ENCODE measurements at regions not wholly inside any gene's neighbourhood (a gene's known extent, or its start where the extent isn't known, plus 50 kb on each side); places are given as distances from the start of the nearest gene placed in this dataset.

GRCh38 chr12:77299001-77299400 lies 233.6 kb upstream of the E2F7 start:
- no peak for DNase-seq (ENCODE audit: low spot score)

GRCh38 chr12:77294016-77294415 lies 228.6 kb upstream of the E2F7 start:
- DNase-seq (ENCODE audit: low spot score) = no peak

GRCh38 chr12:77274926-77275325 lies 209.6 kb upstream of the E2F7 start:
- no peak for DNase-seq (ENCODE audit: low spot score)

GRCh38 chr12:77273898-77274297 lies 208.5 kb upstream of the E2F7 start:
- no peak for DNase-seq (ENCODE audit: low spot score)

- DNase-seq (ENCODE audit: low spot score) = no peak
These were observed 191.6 kb upstream of the E2F7 start for GRCh38 chr12:77256956-77257355.

- DNase-seq (ENCODE audit: low spot score) = no peak
These were observed 188.0 kb upstream of the E2F7 start for GRCh38 chr12:77253321-77253720.

- no peak for DNase-seq (ENCODE audit: low spot score)
These were observed 186.4 kb upstream of the E2F7 start for GRCh38 chr12:77251799-77252198.

GRCh38 chr12:77249892-77250291 lies 184.5 kb upstream of the E2F7 start:
- no peak for DNase-seq (ENCODE audit: low spot score)

GRCh38 chr12:77248036-77248435 lies 182.7 kb upstream of the E2F7 start:
- no peak for DNase-seq (ENCODE audit: low spot score)

GRCh38 chr12:77247542-77247941 lies 182.2 kb upstream of the E2F7 start:
- DNase-seq (ENCODE audit: low spot score) = no peak

- no peak for DNase-seq (ENCODE audit: low spot score)
These were observed 178.0 kb upstream of the E2F7 start for GRCh38 chr12:77243345-77243744.

GRCh38 chr12:77239617-77240016 lies 174.2 kb upstream of the E2F7 start:
- DNase-seq (ENCODE audit: low spot score) = no peak

GRCh38 chr12:77238335-77238734 lies 173.0 kb upstream of the E2F7 start:
- no peak for DNase-seq (ENCODE audit: low spot score)

- DNase-seq (ENCODE audit: low spot score) = no peak
These were observed 172.5 kb upstream of the E2F7 start for GRCh38 chr12:77237896-77238295.

GRCh38 chr12:77236066-77236465 lies 170.7 kb upstream of the E2F7 start:
- no peak for DNase-seq (ENCODE audit: low spot score)

GRCh38 chr12:77232045-77232444 lies 166.7 kb upstream of the E2F7 start:
- DNase-seq (ENCODE audit: low spot score) = no peak

- no peak for DNase-seq (ENCODE audit: low spot score)
These were observed 166.1 kb upstream of the E2F7 start for GRCh38 chr12:77231501-77231918.

- no peak for DNase-seq (ENCODE audit: low spot score)
These were observed 164.5 kb upstream of the E2F7 start for GRCh38 chr12:77229640-77230442.

- DNase-seq (ENCODE audit: low spot score) = no peak
These were observed 163.0 kb upstream of the E2F7 start for GRCh38 chr12:77228376-77228775.

GRCh38 chr12:77226368-77226767 lies 161.0 kb upstream of the E2F7 start:
- DNase-seq (ENCODE audit: low spot score) = no peak

- DNase-seq (ENCODE audit: low spot score) = no peak
These were observed 160.0 kb upstream of the E2F7 start for GRCh38 chr12:77225373-77225772.

GRCh38 chr12:77224346-77224745 lies 159.0 kb upstream of the E2F7 start:
- no peak for DNase-seq (ENCODE audit: low spot score)

GRCh38 chr12:77222336-77222735 lies 157.0 kb upstream of the E2F7 start:
- no peak for DNase-seq (ENCODE audit: low spot score)

- no peak for DNase-seq (ENCODE audit: low spot score)
These were observed 155.2 kb upstream of the E2F7 start for GRCh38 chr12:77220586-77220985.
